ENCODE measurements at regions not wholly inside any gene's neighbourhood (a gene's known extent, or its start where the extent isn't known, plus 50 kb on each side); places are given as distances from the start of the nearest gene placed in this dataset.

GRCh38 chr13:71096421-71096820 is 770.6 kb downstream of the DACH1 start:
- H3K27ac ChIP-seq = no peak overlapping the region
- TF ChIP-seq CTCF (IDR thresholded peaks at IDR 0.05) = no peak
- no peaks in the 10 kb centered on the region for H3K9me3 ChIP-seq
- no peaks in the 10 kb centered on the region for H3K4me1 ChIP-seq
- intact Hi-C loops (cut with DNase I) = no loop called here
- H3K4me3 ChIP-seq = no peak overlapping the region
- DNase-seq (ENCODE audit: low spot score in 2 of 2) = no peak
- no peaks in the 10 kb centered on the region for H3K27me3 ChIP-seq
- no peaks in the 10 kb centered on the region for H3K36me3 ChIP-seq

GRCh38 chr13:71090990-71091389 is 776.0 kb downstream of the DACH1 start:
- no peaks in the 10 kb centered on the region for H3K36me3 ChIP-seq
- intact Hi-C loops (cut with DNase I) = no loop called here

GRCh38 chr13:71089056-71089455 is 777.9 kb downstream of the DACH1 start:
- no peak for DNase-seq (ENCODE audit: low spot score in 2 of 2)
- no peak overlapping the region for H3K4me3 ChIP-seq
- intact Hi-C loops (cut with DNase I) = no loop called here
- no peak overlapping the region for H3K27ac ChIP-seq
- H3K36me3 ChIP-seq = no peaks in the 10 kb centered on the region
- H3K27me3 ChIP-seq = no peaks in the 10 kb centered on the region
- no peaks in the 10 kb centered on the region for H3K4me1 ChIP-seq
- no peak for TF ChIP-seq CTCF (IDR thresholded peaks at IDR 0.05)
- no peaks in the 10 kb centered on the region for H3K9me3 ChIP-seq

More at GRCh38 chr13:71090990-71091389, 776.0 kb downstream of the DACH1 start:
- no peak for DNase-seq (ENCODE audit: low spot score in 2 of 2)
- H3K9me3 ChIP-seq = no peaks in the 10 kb centered on the region
- no peak overlapping the region for H3K4me3 ChIP-seq
- no peaks in the 10 kb centered on the region for H3K27me3 ChIP-seq
- no peak for TF ChIP-seq CTCF (IDR thresholded peaks at IDR 0.05)
- no peaks in the 10 kb centered on the region for H3K4me1 ChIP-seq
- H3K27ac ChIP-seq = no peak overlapping the region

- Histone ChIP-seq H3K4me1 (no peaks in the 10 kb centered on the region), H3K36me3 (no peaks in the 10 kb centered on the region), H3K9me3 (no peaks in the 10 kb centered on the region), H3K27ac (no peak overlapping the region), H3K27me3 (no peaks in the 10 kb centered on the region), H3K4me3 (no peak overlapping the region)
- no peak for DNase-seq (ENCODE audit: low spot score in 2 of 2)
- TF ChIP-seq CTCF (IDR thresholded peaks at IDR 0.05) = no peak
- intact Hi-C loops (cut with DNase I) = no loop called here
Observed at GRCh38 chr13:71087432-71087831, 779.6 kb downstream of the DACH1 start.

DNA sequence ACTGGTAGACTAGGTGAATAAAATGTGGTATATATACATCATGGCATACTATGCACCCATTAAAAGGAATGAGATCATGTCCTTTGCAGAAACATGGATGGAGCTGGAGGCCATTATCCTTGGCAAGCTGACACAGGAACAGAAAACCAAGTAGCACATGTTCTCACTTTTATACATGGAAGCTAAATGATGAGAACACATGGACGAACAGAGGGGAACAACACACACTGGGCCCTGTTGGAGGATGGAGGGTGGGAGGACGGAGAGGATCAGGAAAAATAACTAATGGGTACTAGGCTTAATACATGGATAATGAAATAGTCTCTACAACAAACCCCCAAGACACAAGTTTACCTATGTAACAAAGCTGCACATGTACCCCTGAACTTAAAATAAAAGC is 780.0 kb downstream of the DACH1 start:
- intact Hi-C loops (cut with DNase I) = no loop called here
- DNase-seq (ENCODE audit: low spot score in 2 of 2) = no peak
- H3K36me3 ChIP-seq = no peaks in the 10 kb centered on the region
- no peak overlapping the region for H3K27ac ChIP-seq
- H3K9me3 ChIP-seq = no peaks in the 10 kb centered on the region
- TF ChIP-seq CTCF (IDR thresholded peaks at IDR 0.05) = no peak
- no peaks in the 10 kb centered on the region for H3K4me1 ChIP-seq
- no peak overlapping the region for H3K4me3 ChIP-seq
- H3K27me3 ChIP-seq = no peaks in the 10 kb centered on the region

- Histone ChIP-seq H3K4me3 (no peak overlapping the region), H3K4me1 (no peaks in the 10 kb centered on the region), H3K27ac (no peak overlapping the region), H3K36me3 (no peaks in the 10 kb centered on the region), H3K9me3 (no peaks in the 10 kb centered on the region), H3K27me3 (no peaks in the 10 kb centered on the region)
- DNase-seq (ENCODE audit: low spot score in 2 of 2) = no peak
- intact Hi-C loops (cut with DNase I) = no loop called here
- no peak for TF ChIP-seq CTCF (IDR thresholded peaks at IDR 0.05)
Observed at GRCh38 chr13:71082631-71083030, 784.4 kb downstream of the DACH1 start.

Data from ascending aorta (tissue), 2 donors.